ENCODE measurements at regions not wholly inside any gene's neighbourhood (a gene's known extent, or its start where the extent isn't known, plus 50 kb on each side); places are given as distances from the start of the nearest gene placed in this dataset.

- DNase-seq: no peak
Observed at GRCh38 chr4:3818371-3818770, 52.2 kb downstream of the ADRA2C start.

GRCh38 chr4:3819210-3819919 lies 53.2 kb downstream of the ADRA2C start:
- DNase-seq: no peak

DNA sequence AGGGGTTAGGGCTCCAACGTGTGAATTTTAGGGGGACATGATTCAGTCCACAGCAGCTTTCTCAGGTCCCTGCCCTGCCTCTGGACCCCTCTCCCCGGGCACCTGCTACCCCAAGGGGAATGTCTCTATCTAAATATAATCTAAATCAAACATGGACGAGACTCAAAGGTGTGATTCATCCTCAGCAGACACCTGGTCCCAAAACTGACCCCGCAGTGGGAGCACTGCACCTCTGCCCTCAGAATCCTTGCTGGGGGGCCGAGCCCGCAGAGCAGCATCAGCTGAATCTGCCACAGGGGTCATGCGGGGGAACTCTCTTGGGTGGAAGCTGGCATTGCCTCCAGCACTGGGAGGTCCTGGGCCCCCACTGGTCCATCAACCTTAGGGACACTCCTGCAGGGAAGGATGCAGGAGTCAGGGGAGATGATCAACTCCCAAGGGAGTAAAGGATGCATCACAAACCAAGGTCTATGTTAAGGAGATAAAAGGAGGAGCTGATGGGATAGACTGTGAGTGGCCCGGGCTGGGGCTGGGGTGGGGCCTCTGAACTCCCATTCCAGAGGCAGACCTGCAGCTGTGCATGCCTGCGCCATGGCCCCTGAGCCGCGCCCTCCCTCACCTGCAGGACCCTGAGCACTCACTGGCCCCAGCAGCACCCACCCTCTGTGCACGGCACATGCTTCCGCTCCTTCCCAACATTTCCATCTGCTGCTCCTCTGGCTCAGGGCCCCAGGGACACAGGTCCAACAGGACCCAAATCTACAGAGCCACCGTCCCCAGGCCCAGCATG lies 54.0 kb downstream of the ADRA2C start:
- no peak for DNase-seq

DNA sequence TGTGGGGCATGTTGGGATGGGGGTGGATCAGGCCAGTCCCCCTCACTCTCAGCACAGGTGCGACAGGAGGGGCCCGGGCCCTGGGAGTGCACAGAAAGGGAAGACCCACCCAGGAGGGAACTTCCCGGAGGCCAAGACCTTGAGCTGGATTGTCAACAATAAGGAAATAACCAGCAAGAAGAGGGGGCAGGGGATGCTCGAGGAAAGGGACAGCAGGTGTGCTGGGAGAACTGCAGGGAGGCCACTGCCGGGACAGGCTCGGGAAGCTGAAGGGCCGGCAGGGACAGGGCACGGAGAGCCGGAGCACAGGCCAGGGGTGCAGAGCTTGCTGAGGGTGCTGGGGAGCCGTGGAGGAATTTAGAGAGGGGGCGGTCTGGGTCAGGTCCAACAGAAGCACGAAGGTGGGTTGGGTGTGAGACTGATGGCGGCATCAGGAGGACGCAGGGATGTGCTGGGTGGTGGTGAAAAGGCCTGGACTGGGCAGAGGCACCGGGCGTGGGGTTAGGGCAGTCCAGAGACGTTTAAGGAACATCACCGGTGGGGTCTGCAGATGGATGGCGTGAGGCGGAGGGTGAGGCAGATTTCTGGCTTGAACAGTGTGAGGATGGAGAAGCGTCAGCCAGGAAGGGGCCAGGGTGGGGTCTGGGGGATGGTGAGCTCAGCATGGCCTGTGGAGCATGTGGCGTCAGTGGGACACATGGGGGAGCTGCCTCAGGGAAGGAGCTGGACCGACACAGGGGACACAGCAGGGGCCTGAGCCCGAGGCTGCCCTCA lies 54.8 kb downstream of the ADRA2C start:
- no peak for DNase-seq

DNA sequence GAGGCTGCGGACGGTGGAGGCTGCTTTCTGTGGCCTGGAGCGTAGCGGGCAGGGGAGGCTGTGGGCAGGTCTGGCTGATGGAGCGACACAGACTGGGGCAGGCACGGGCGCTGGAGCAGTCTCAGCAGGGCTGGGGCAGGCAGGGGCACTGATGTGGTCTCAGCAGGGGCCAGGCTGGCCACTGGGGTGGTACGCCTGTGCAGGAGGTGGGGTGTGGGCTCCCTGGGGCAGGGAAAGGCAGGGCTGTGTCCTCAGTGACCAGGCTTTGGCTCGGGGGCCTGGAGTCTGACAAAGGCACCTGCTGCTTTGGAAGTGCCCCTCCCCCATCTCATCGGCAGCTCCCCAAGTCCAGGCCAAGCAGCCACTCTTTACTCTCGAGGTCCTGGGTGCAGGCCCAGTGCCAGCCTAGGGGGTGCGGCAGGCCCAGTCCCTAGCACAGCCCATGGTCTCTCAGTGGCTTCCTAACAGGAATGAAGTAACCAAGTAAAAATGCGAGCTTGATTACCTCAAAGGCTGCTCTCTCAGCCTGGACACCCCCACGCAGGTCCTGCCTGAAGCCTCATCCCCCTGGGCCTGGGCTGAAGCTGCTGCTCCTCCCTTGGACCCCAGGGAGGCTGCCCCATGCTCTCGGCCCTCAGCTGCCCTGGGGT lies 55.5 kb downstream of the ADRA2C start:
- DNase-seq: no peak

- DNase-seq: no peak
Observed at GRCh38 chr4:3822230-3822947, 56.2 kb downstream of the ADRA2C start.

DNA sequence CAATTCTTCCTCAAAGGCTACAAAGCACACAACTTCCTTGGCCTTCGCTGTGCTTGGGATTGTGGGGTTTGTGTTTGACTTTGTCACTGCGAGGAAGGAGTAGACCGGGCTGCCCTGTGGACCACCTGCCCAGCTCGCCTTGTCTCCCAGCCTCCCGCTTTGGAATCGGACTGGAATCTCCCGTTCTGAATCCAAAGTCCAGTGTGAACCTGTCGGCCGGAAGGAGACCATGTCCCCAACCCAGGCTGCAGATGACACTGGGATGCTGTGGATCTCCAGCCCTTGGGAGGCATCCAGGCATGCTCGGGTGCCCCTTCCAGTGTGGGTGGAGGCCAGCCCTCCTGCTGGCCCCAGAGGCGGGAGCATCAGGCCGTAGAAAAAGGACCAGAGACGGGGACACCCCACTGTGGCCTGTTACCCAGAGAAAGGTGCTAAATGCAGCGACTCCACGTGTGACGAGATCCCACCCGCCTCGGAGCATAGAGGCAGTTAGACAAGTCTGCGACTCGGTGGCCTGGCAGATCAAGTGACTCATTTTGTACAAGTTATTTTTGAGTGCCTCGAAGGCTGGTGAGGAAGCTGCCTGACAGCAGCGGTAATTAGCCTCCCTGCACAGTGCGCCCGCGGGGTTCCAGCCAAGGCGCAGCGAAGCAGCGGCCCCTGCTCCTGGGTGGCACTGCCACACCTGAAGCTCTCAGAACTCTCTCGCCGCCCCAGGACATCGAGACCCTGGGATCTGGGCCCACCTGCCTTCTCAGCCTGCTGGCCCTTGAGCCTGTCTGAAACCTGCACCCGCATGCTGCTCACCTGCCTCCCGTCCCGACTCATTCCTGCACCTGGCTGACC lies 57.5 kb downstream of the ADRA2C start:
- DNase-seq: no peak

- DNase-seq: no peak
Observed at GRCh38 chr4:3824521-3825270, 58.5 kb downstream of the ADRA2C start.

- DNase-seq: no peak
Observed at GRCh38 chr4:3825530-3825929, 59.3 kb downstream of the ADRA2C start.

GRCh38 chr4:3826247-3827172 lies 60.3 kb downstream of the ADRA2C start:
- DNase-seq: no peak

GRCh38 chr4:3827616-3828492 lies 61.7 kb downstream of the ADRA2C start:
- DNase-seq: no peak

- DNase-seq: no peak
Observed at GRCh38 chr4:3828546-3828945, 62.4 kb downstream of the ADRA2C start.

DNA sequence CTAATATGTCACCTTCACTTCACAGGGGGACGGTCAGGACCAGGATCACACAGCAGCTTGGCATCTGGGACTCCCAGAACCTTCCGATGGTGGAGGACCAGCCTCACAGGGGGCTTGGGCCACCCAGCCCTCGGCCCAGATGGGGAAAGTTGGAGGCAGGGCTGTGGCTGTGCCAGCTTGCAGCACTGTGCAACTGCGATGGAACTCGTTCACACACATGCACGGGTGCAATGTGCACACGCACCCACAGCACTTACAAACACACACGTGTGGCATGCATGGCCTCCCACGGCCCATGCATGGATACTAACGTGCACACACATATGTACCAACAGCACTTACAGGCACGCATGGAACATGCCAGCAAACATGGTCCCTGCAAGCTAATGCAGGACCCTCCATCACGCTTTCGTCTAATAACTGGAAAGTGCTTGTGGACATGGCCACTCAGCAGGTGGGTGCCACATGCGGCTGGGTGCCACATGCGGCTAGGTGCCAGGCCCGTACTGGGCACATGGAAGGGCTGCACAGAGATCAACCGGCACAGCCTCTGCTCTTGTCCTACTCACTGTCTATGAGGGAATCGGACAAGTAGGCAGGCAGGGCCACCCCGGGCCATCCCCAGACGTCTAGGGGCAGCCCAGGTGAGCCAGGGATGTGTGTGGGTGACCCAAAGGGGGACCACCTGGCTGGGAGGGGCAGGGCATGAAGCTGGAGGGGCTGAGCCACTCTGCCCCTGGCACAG lies 63.2 kb downstream of the ADRA2C start:
- DNase-seq: no peak

DNA sequence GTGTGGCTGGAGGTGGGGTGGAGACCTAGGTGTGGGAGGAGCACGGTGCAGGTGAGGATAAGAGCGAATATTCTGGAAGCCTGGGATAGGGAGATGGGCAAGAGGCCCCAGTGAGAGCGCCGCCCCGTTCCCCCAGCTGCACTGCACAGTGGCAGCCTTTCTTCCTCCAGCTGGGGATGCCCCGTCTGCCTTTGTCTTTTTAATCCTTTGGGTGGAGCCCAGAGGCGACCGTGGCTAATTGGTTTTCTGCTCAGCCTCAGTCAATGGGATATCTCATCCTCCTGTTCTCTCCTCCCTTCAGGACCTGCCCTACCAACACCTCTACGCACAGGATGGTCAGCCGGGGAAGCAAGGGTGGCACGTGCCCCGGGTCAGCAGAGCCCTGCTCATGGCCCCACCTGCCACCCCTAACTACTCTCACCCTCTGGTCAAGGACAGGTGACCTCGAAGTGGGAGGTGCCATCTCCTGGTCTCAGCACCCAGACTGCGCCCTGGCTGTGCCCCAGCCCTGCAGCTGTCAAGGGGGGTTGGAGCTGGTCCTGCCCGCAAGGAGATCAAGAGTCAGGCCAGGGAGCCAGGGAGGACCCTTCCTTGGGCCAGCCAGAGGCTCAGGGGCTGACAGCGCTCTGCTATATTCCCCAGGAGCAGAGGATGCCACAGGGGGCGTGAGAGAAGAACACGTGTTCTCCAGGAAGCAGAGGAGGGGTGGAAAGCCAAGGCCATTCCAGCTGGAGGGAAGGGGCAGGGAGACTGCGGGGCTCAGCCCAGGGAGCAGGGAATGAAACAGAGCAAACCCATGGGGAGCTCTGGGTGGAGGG lies 64.0 kb downstream of the ADRA2C start:
- no peak for DNase-seq

DNA sequence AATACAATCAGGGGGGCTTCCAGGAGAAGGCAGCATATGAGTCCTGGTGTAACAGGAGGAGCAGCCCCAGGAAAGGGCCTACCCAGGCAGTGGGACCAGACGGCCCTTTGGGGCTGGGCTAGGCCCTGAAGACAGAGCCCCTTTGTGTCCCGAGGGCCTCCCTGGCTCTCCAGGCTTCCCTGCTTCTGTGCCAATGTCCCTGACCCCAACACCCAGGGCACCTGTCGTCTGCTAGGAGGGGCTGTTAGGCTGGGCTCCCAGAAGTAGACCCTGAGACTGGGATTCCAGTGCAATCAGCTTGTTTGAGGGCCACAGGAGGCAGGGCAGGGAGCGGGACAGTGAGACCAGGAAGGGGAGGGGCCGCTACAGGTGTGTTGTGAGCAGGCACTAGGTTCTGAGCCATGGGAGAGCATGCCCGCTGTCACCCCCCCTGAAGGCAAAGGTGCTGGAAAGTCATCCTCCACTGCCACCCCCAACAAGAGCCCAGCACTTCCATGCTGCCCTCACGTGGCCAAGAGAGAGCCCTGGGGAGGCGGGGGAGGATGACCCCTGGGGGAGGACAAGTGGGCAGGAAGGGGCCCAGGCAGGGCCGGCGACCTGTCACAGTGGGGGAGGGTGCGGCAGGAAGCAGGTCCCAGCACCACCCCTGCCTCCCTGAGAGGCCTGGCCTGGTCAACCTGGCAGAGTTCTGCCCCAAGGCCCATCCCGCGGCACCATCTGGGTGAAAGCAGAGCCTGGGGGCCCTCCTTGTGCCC lies 64.8 kb downstream of the ADRA2C start:
- DNase-seq: no peak

DNA sequence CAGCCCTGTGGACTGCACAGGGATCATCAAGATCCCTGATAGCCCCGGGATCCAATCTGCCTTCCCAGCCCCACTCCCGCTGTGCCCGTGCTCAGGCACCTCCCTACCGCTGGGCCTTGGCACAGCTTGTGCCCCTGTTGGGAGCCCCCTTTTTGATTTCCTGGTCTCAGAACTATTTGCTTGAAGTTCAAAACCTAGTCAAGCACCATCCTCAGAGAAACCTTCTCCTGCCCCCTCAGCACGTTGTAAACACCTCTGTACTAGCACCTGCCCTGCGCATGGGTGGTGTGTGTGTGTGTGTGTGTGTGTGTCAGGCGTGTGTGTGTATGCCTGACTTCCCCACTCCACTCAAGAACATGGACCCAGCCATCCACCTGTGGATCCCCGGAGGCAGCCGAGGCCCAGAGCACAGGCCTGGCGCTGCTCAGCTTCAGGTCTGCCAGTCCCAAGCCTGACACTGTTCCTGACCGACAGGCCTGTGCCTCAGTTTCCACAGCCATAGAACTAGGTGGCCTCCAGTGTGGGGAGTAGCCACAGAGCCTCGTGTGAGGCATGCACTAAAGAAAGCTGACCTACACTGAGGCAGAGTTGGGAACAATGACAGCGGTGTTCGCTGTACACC lies 65.5 kb downstream of the ADRA2C start:
- no peak for DNase-seq

Measured in NCI-H1436 treated with DMSO at 0.1 percent for 48 hours (cell line).